ENCODE measurements at regions not wholly inside any gene's neighbourhood (a gene's known extent, or its start where the extent isn't known, plus 50 kb on each side); places are given as distances from the start of the nearest gene placed in this dataset.
A peak's percentile ranks its signal among the peaks of the same experiment; 100 is the strongest.

DNA sequence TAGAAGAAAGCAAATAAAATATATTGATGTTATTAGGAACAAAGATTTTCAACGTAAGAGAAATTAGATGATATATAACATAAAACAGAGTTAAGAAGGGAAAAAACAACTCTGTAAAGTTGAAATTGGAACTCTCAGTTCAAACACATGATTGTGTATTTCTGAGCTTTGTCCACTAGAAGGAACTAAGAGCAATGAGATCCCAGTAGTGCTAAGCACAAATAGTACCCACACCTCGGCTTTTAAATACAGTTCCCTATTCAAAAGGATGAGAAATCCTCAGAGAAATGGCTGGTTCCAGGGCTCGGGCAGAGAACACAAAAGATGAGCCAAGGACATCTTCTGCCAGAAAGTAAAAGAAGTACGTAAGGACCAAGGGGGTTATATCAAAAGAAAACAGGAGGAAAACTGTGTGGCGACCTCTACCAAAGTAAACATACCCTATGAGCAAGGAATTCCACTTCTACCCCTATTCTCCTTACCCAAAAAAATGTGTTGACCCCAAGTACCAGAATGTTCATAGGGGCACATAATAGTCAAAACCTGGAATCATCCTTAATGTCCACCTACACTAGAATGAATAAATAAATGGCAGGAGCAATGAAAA, 96.6 kb downstream of the SPTSSA start:
- Histone ChIP-seq H3K4me3 (replicated peaks in 1 of 3; ENCODE audit: insufficient read depth in 1 of 3, low read depth in 1 of 3, low read length in 3 of 3) (no peak overlapping the region), H3K4me2 (ENCODE audit: insufficient read depth, low read length) (no peak overlapping the region), H3K79me2 (ENCODE audit: control insufficient read depth, insufficient read depth, low read length) (no peaks in the 10 kb centered on the region), H3K9me1 (replicated peaks; ENCODE audit: control insufficient read depth, extremely low read depth, insufficient read depth, low read length) (no peaks in the 10 kb centered on the region), H3K27ac (ENCODE audit: insufficient read depth, low read depth, low read length) (no peak overlapping the region), H2AFZ (ENCODE audit: low read depth, low read length) (peak overlapping the region; percentile 7), H3K27me3 (ENCODE audit: control insufficient read depth in 2 of 2, insufficient read depth in 2 of 2, low read length in 2 of 2) (peaks cover 3 to 8% of the 10 kb centered on the region in 2 experiments), H3K9ac (replicated peaks; ENCODE audit: extremely low read depth, insufficient read depth, low read length) (no peak overlapping the region), H4K20me1 (replicated peaks; ENCODE audit: control insufficient read depth, extremely low read depth, insufficient read depth, low read length) (no peaks in the 10 kb centered on the region), H3K9me3 (replicated peaks; ENCODE audit: control insufficient read depth, insufficient read depth, low read length) (no peaks in the 10 kb centered on the region), H3K36me3 (ENCODE audit: control insufficient read depth in 2 of 2, extremely low read depth in 1 of 2, insufficient read depth in 2 of 2, low read length in 2 of 2) (no peaks in the 10 kb centered on the region), H3K4me1 (ENCODE audit: control insufficient read depth, extremely low read depth, insufficient read depth, low read length) (no peaks in the 10 kb centered on the region)
- no TSS peak for BruUV-seq (replicated peaks)
- DNase-seq (ENCODE audit: low read depth, low spot score) (peak; percentile 12), FAIRE-seq (no peak)
- CTCF ChIA-PET: interaction anchor here (0.6 to 1.8 kb wide), 9 partner anchors 7 to 137 kb away, joined by 3 to 4 read pairs (median 3); no protein-coding TSS in a partner anchor
- intact Hi-C loops (cut with micrococcal nuclease): no loop called here
- no peak for TF ChIP-seq POLR2AphosphoS5 (IDR thresholded peaks at IDR 0.05; ENCODE audit: insufficient read depth, low read depth, low read length)
- TF ChIP-seq CTCF (IDR thresholded peaks at IDR 0.05; ENCODE audit: extremely low read depth in 1 of 2, insufficient read depth in 1 of 2, low read depth in 1 of 2, low read length in 2 of 2): peak in 1 of 2 donors; percentile 15
- POLR2A ChIA-PET: no interaction called here
- dilution Hi-C loops (cut with MboI; ENCODE audit: extremely low pct_ligation_motif_present, low sequenced_read_pairs): no loop called here

- ChIA-PET CTCF (interaction anchor here (1.2 to 1.8 kb wide), 2 partner anchors 9 to 133 kb away, joined by 3 to 4 read pairs; no protein-coding TSS in a partner anchor), POLR2A (no interaction called here)
- dilution Hi-C loops (cut with MboI; ENCODE audit: extremely low pct_ligation_motif_present, low sequenced_read_pairs): no loop called here
Observed at GRCh38 chr14:34364201-34364600, 97.8 kb downstream of the SPTSSA start.

More at GRCh38 chr14:34364201-34364600, 97.8 kb downstream of the SPTSSA start:
- FAIRE-seq (no peak), DNase-seq (ENCODE audit: low read depth, low spot score) (no peak)
- Histone ChIP-seq H3K36me3 (ENCODE audit: control insufficient read depth in 2 of 2, extremely low read depth in 1 of 2, insufficient read depth in 2 of 2, low read length in 2 of 2) (no peaks in the 10 kb centered on the region), H3K27me3 (ENCODE audit: control insufficient read depth in 2 of 2, insufficient read depth in 2 of 2, low read length in 2 of 2) (peaks cover 3 to 8% of the 10 kb centered on the region in 2 experiments), H3K9ac (replicated peaks; ENCODE audit: extremely low read depth, insufficient read depth, low read length) (no peak overlapping the region), H2AFZ (ENCODE audit: low read depth, low read length) (no peak overlapping the region), H3K4me2 (ENCODE audit: insufficient read depth, low read length) (no peak overlapping the region), H3K9me1 (replicated peaks; ENCODE audit: control insufficient read depth, extremely low read depth, insufficient read depth, low read length) (no peaks in the 10 kb centered on the region), H3K4me1 (ENCODE audit: control insufficient read depth, extremely low read depth, insufficient read depth, low read length) (no peaks in the 10 kb centered on the region), H3K9me3 (replicated peaks; ENCODE audit: control insufficient read depth, insufficient read depth, low read length) (no peaks in the 10 kb centered on the region), H3K4me3 (replicated peaks in 1 of 3; ENCODE audit: insufficient read depth in 1 of 3, low read depth in 1 of 3, low read length in 3 of 3) (no peak overlapping the region), H3K79me2 (ENCODE audit: control insufficient read depth, insufficient read depth, low read length) (no peaks in the 10 kb centered on the region), H3K27ac (ENCODE audit: insufficient read depth, low read depth, low read length) (no peak overlapping the region), H4K20me1 (replicated peaks; ENCODE audit: control insufficient read depth, extremely low read depth, insufficient read depth, low read length) (no peaks in the 10 kb centered on the region)
- TF ChIP-seq POLR2AphosphoS5 (IDR thresholded peaks at IDR 0.05; ENCODE audit: insufficient read depth, low read depth, low read length) (no peak), MYC (IDR thresholded peaks at IDR 0.05; ENCODE audit: low read depth, low read length) (no peak)
- intact Hi-C loops (cut with micrococcal nuclease): no loop called here
- no TSS peak for BruUV-seq (replicated peaks)

Measured in endothelial cell of umbilical vein (primary cell).